Glutamatergic neuron (in vitro differentiated cells): ENCODE measurements at regions not wholly inside any gene's neighbourhood (a gene's known extent, or its start where the extent isn't known, plus 50 kb on each side); places are given as distances from the start of the nearest gene placed in this dataset.
"Not testable (repeated sequence)": the region's sequence is repeated elsewhere in the genome, so short reads cannot be mapped to it uniquely, and the experiment has no call there.

Source experiments
- DNase-seq: peaks from one replicate; pipeline ENCODE4 v3.0.0; 2022
- H3K27ac Mint-ChIP-seq: one replicate; pipeline ENCODE4 v1.8.0; 2020; ENCODE audit warnings: mild to moderate bottlenecking, mixed read lengths, inconsistent platforms; ENCODE audit not compliant: unreplicated experiment
- H3K27me3 Mint-ChIP-seq: one replicate; pipeline ENCODE4 v1.8.0; 2020; ENCODE audit warnings: mild to moderate bottlenecking, moderate library complexity, mixed read lengths, inconsistent platforms; ENCODE audit not compliant: unreplicated experiment
- H3K36me3 Mint-ChIP-seq: one replicate; pipeline ENCODE4 v1.8.0; 2020; ENCODE audit warnings: mild to moderate bottlenecking, mixed read lengths, inconsistent platforms; ENCODE audit not compliant: unreplicated experiment
- H3K4me1 Mint-ChIP-seq: one replicate; pipeline ENCODE4 v1.8.0; 2020; ENCODE audit warnings: mild to moderate bottlenecking, low read depth, mixed read lengths, inconsistent platforms; ENCODE audit not compliant: unreplicated experiment
- H3K4me3 Mint-ChIP-seq: one replicate; pipeline ENCODE4 v1.8.0; 2020; ENCODE audit warnings: mild to moderate bottlenecking, mixed read lengths, inconsistent platforms; ENCODE audit not compliant: unreplicated experiment
- H3K9me3 Mint-ChIP-seq: one replicate; pipeline ENCODE4 v1.8.0; 2020; ENCODE audit warnings: mild to moderate bottlenecking, moderate library complexity, mixed read lengths, inconsistent platforms; ENCODE audit not compliant: unreplicated experiment
- CTCF ChIP-seq: fragments of 200-600 bp; sonication (generic); IDR thresholded peaks from one replicate; pipeline ENCODE4 v1.5.0; 2021; ENCODE audit not compliant: partially characterized antibody, unreplicated experiment

DNA sequence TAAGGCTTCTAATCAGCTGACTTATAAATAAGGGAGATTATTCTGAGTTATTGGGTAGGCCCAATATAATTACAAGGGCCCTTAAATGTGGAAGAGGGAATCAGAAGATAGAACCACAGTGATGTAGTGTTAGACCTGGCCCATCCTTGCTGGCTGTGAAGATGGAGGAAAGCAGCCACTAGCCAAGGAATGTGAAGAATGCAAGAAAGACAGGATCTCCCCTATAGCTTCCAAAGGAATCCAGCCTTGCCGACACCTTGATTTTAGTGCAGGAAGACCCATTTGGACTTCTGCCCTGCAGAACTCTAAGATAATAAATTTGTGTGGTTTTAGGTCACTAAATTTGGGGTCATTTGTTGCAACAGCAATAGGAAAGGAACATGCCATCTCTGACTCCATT, 150.6 kb downstream of the SPATA18 start:
- Mint-ChIP-seq H3K27me3 (peaks cover 5% of the 10 kb centered on the region), H3K27ac (no peak overlapping the region), H3K9me3 (peaks cover 8% of the 10 kb centered on the region), H3K4me3 (no peak overlapping the region), H3K4me1 (peaks cover 2% of the 10 kb centered on the region), H3K36me3 (no peaks in the 10 kb centered on the region)
- TF ChIP-seq CTCF: no peak
- DNase-seq: no peak

GRCh38 chr4:52202251-52202779, 151.2 kb downstream of the SPATA18 start:
- DNase-seq: no peak
- no peak overlapping the region for H3K27ac Mint-ChIP-seq
- H3K9me3 Mint-ChIP-seq: peaks cover 8% of the 10 kb centered on the region
- TF ChIP-seq CTCF: no peak
- no peak overlapping the region for H3K4me3 Mint-ChIP-seq
- H3K36me3 Mint-ChIP-seq: no peaks in the 10 kb centered on the region
- H3K4me1 Mint-ChIP-seq: peaks cover 2% of the 10 kb centered on the region
- H3K27me3 Mint-ChIP-seq: peaks cover 5% of the 10 kb centered on the region

DNA sequence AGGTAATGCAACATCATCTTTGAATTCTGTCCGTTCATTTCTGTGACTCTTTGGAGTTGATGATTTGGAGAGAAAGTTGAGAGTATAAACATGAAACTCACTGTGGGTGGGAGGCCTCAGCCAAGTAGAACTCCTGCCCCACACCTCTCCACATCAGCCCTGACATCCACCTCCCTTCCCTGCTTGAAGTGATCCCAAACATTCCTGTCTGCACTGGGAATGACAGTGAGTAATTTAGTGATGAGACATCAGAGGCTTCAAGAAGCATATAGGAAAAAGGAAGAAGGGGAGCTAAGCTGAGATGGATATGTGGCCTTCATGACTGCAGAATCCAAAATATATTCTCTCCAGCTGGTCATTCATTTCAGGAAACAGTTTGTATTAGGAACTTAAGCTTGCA, 151.8 kb downstream of the SPATA18 start:
- H3K9me3 Mint-ChIP-seq: peaks cover 8% of the 10 kb centered on the region
- peaks cover 2% of the 10 kb centered on the region for H3K4me1 Mint-ChIP-seq
- H3K27ac Mint-ChIP-seq: no peak overlapping the region
- no peaks in the 10 kb centered on the region for H3K36me3 Mint-ChIP-seq
- no peak overlapping the region for H3K4me3 Mint-ChIP-seq
- no peak for DNase-seq
- no peak for TF ChIP-seq CTCF
- peaks cover 5% of the 10 kb centered on the region for H3K27me3 Mint-ChIP-seq

DNA sequence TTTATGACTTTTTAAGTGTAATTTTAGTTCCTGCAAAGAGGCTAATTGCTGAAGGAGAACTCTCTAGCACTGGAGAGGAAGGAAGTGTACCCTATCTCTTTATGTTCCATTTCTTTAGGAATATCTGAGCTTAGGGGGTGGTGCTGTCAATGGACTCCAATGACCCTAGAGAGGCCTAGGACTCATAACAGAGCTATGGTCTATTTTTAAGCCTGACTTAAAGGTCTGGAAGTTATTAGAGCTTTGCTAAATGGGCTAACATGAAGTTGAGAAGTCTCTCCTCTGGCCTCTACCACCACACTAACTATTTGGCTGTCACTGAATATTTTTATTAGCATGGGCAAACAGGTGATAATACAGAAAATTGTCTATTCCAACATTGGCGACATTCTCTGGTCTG, 152.2 kb downstream of the SPATA18 start:
- Mint-ChIP-seq H3K4me1 (peaks cover 2% of the 10 kb centered on the region), H3K27me3 (peaks cover 5% of the 10 kb centered on the region), H3K27ac (no peak overlapping the region), H3K36me3 (no peaks in the 10 kb centered on the region), H3K4me3 (no peak overlapping the region), H3K9me3 (peaks cover 8% of the 10 kb centered on the region)
- no peak for TF ChIP-seq CTCF
- DNase-seq: no peak

GRCh38 chr4:52204921-52205320, 153.8 kb downstream of the SPATA18 start:
- no peak for DNase-seq
- Mint-ChIP-seq H3K4me1 (peaks cover 2% of the 10 kb centered on the region), H3K4me3 (no peak overlapping the region), H3K9me3 (peaks cover 3% of the 10 kb centered on the region), H3K27ac (no peak overlapping the region), H3K36me3 (no peaks in the 10 kb centered on the region), H3K27me3 (peaks cover 6% of the 10 kb centered on the region)
- TF ChIP-seq CTCF: no peak

DNA sequence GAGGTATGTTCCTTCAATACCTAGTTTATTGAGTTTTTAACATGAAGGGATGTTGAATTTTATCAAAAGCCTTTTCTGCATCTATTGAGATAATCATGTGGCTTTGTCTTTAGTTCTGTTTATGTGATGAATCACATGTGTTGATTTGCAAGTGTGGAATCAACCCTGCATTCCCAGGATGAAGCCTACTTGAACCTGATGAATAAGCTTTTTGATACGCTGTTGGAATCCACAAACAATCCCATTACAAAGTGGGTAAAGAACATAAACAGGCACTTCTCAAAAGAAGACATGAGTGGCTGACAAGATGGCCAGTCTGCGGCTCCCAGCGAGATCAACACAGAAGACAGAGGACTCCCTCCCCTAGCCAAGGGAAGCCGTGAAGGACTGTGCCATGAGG, 156.0 kb downstream of the SPATA18 start:
- H3K27me3 Mint-ChIP-seq, H3K9me3 Mint-ChIP-seq, H3K36me3 Mint-ChIP-seq, H3K4me1 Mint-ChIP-seq, H3K4me3 Mint-ChIP-seq, H3K27ac Mint-ChIP-seq, DNase-seq: not testable (repeated sequence)
